ENCODE measurements at regions not wholly inside any gene's neighbourhood (a gene's known extent, or its start where the extent isn't known, plus 50 kb on each side); places are given as distances from the start of the nearest gene placed in this dataset.

- H3K27ac ChIP-seq (ENCODE audit: low read length): no peak overlapping the region
- no peaks in the 10 kb centered on the region for H3K27me3 ChIP-seq (ENCODE audit: insufficient read depth, low read length, poor library complexity)
- H3K9ac ChIP-seq (ENCODE audit: low read depth, low read length): no peak overlapping the region
- no peaks in the 10 kb centered on the region for H3K36me3 ChIP-seq (ENCODE audit: insufficient read depth, low read length)
- no peak overlapping the region for H2AFZ ChIP-seq (ENCODE audit: low read depth, low read length)
- no peak for TF ChIP-seq CTCF (IDR thresholded peaks at IDR 0.05; ENCODE audit: borderline replicate concordance, extremely low read depth, low read length, poor library complexity, severe bottlenecking)
- no peak for TF ChIP-seq EZH2 (IDR thresholded peaks at IDR 0.05; ENCODE audit: borderline replicate concordance, low read depth, low read length, severe bottlenecking)
- H3K79me2 ChIP-seq (ENCODE audit: insufficient read depth, low read length): no peaks in the 10 kb centered on the region
- peaks cover 18% of the 10 kb centered on the region for H3K9me3 ChIP-seq (ENCODE audit: insufficient read depth, low read length, severe bottlenecking)
- no peak for ATAC-seq (ENCODE audit: insufficient read depth, low read depth)
- H3K4me2 ChIP-seq (ENCODE audit: insufficient read depth, low read length): no peak overlapping the region
- H3K4me1 ChIP-seq (ENCODE audit: insufficient read depth, low read length): no peaks in the 10 kb centered on the region
- DNase-seq: no peak
- H4K20me1 ChIP-seq (ENCODE audit: insufficient read depth, low read length): no peaks in the 10 kb centered on the region; the same call in 1 of the 2 replicates
- no peak overlapping the region for H3K4me3 ChIP-seq (ENCODE audit: low read depth in 1 of 2, low read length in 2 of 2)
Observed at GRCh38 chr11:70490723-70491558, 92.6 kb downstream of the CTTN start.

GRCh38 chr11:70491696-70492472 lies 93.6 kb downstream of the CTTN start:
- H4K20me1 ChIP-seq (ENCODE audit: insufficient read depth, low read length): no peaks in the 10 kb centered on the region; the same call in 1 of the 2 replicates
- no peaks in the 10 kb centered on the region for H3K79me2 ChIP-seq (ENCODE audit: insufficient read depth, low read length)
- no peak overlapping the region for H3K4me2 ChIP-seq (ENCODE audit: insufficient read depth, low read length)
- H3K4me1 ChIP-seq (ENCODE audit: insufficient read depth, low read length): no peaks in the 10 kb centered on the region
- H3K27ac ChIP-seq (ENCODE audit: low read length): no peak overlapping the region
- peaks cover 18% of the 10 kb centered on the region for H3K9me3 ChIP-seq (ENCODE audit: insufficient read depth, low read length, severe bottlenecking)
- peaks cover 2% of the 10 kb centered on the region for H3K27me3 ChIP-seq (ENCODE audit: insufficient read depth, low read length, poor library complexity)
- no peak overlapping the region for H3K9ac ChIP-seq (ENCODE audit: low read depth, low read length)
- H3K4me3 ChIP-seq (ENCODE audit: low read depth in 1 of 2, low read length in 2 of 2): no peak overlapping the region
- H3K36me3 ChIP-seq (ENCODE audit: insufficient read depth, low read length): no peaks in the 10 kb centered on the region
- TF ChIP-seq EZH2 (IDR thresholded peaks at IDR 0.05; ENCODE audit: borderline replicate concordance, low read depth, low read length, severe bottlenecking) (no peak), CTCF (IDR thresholded peaks at IDR 0.05; ENCODE audit: borderline replicate concordance, extremely low read depth, low read length, poor library complexity, severe bottlenecking) (no peak)
- no peak for ATAC-seq (ENCODE audit: insufficient read depth, low read depth)
- H2AFZ ChIP-seq (ENCODE audit: low read depth, low read length): no peak overlapping the region
- no peak for DNase-seq

- Histone ChIP-seq H3K4me2 (ENCODE audit: insufficient read depth, low read length) (no peak overlapping the region), H3K9me3 (ENCODE audit: insufficient read depth, low read length, severe bottlenecking) (peaks cover 18% of the 10 kb centered on the region), H3K9ac (ENCODE audit: low read depth, low read length) (no peak overlapping the region), H3K36me3 (ENCODE audit: insufficient read depth, low read length) (no peaks in the 10 kb centered on the region), H3K27me3 (ENCODE audit: insufficient read depth, low read length, poor library complexity) (peaks cover 2% of the 10 kb centered on the region), H4K20me1 (ENCODE audit: insufficient read depth, low read length) (no peaks in the 10 kb centered on the region; the same call in 1 of the 2 replicates), H3K4me3 (ENCODE audit: low read depth in 1 of 2, low read length in 2 of 2) (no peak overlapping the region), H3K79me2 (ENCODE audit: insufficient read depth, low read length) (no peaks in the 10 kb centered on the region), H3K27ac (ENCODE audit: low read length) (no peak overlapping the region), H3K4me1 (ENCODE audit: insufficient read depth, low read length) (no peaks in the 10 kb centered on the region), H2AFZ (ENCODE audit: low read depth, low read length) (no peak overlapping the region)
- DNase-seq (no peak), ATAC-seq (ENCODE audit: insufficient read depth, low read depth) (no peak)
- TF ChIP-seq CTCF (IDR thresholded peaks at IDR 0.05; ENCODE audit: borderline replicate concordance, extremely low read depth, low read length, poor library complexity, severe bottlenecking) (no peak), EZH2 (IDR thresholded peaks at IDR 0.05; ENCODE audit: borderline replicate concordance, low read depth, low read length, severe bottlenecking) (no peak)
Observed at GRCh38 chr11:70493089-70493474, 94.8 kb downstream of the CTTN start.
